ENCODE measurements at regions not wholly inside any gene's neighbourhood (a gene's known extent, or its start where the extent isn't known, plus 50 kb on each side); places are given as distances from the start of the nearest gene placed in this dataset.

DNA sequence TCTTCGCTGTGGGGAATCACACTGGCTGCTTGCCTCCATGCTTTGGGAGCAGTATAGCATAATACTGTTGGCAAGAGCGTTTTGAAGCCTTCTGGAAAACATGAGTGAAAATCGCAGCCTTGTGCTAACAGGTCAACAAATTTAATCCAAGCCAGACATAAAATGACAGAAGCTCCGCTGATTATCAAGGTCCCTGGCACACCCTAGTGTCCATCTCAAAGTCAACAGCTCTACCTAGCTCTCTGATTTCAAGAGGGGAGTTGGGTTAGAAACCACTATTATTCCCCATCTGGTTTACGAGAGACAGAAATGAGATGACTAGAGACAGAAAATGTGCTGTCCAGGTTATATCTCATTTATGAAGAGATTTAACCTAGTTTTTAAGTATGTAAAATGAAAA is 73.6 kb upstream of the MDFIC2 start:
- TF ChIP-seq, protein P1, sequence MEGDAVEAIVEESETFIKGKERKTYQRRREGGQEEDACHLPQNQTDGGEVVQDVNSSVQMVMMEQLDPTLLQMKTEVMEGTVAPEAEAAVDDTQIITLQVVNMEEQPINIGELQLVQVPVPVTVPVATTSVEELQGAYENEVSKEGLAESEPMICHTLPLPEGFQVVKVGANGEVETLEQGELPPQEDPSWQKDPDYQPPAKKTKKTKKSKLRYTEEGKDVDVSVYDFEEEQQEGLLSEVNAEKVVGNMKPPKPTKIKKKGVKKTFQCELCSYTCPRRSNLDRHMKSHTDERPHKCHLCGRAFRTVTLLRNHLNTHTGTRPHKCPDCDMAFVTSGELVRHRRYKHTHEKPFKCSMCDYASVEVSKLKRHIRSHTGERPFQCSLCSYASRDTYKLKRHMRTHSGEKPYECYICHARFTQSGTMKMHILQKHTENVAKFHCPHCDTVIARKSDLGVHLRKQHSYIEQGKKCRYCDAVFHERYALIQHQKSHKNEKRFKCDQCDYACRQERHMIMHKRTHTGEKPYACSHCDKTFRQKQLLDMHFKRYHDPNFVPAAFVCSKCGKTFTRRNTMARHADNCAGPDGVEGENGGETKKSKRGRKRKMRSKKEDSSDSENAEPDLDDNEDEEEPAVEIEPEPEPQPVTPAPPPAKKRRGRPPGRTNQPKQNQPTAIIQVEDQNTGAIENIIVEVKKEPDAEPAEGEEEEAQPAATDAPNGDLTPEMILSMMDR (conservative IDR thresholded peaks at IDR 0.05; ENCODE audit: low read depth, low read length): no peak
- TF ChIP-seq EZH2 (IDR thresholded peaks at IDR 0.05; ENCODE audit: borderline replicate concordance, low read depth, low read length, poor library complexity, severe bottlenecking): no peak
